BLaER1 treated with 17β-estradiol and CSF1 and Interleukin-3, amounts not matched to agents 10 nM and 100 nM (cell line): ENCODE measurements at regions not wholly inside any gene's neighbourhood (a gene's known extent, or its start where the extent isn't known, plus 50 kb on each side); places are given as distances from the start of the nearest gene placed in this dataset.
A peak's percentile ranks its signal among the peaks of the same experiment; 100 is the strongest.
"Not testable (repeated sequence)": the region's sequence is repeated elsewhere in the genome, so short reads cannot be mapped to it uniquely, and the experiment has no call there.

ENCODE experiments used
- H3K27ac ChIP-seq, 11 experiments: shearing (Covaris generic); formaldehyde crosslinking; 2 replicates each; pipeline ENCODE4 v1.8.1; 2022
- H3K27me3 ChIP-seq, 11 experiments: shearing (Covaris generic); formaldehyde crosslinking; 2 replicates each; pipeline ENCODE4 v1.8.1; 2022
- H3K36me3 ChIP-seq, 11 experiments: shearing (Covaris generic); formaldehyde crosslinking; 2 replicates each; pipeline ENCODE4 v1.8.1; 2022
- H3K4me1 ChIP-seq, 10 experiments: shearing (Covaris generic); formaldehyde crosslinking; 2 replicates each; pipeline ENCODE4 v1.8.1; 2022
- H3K4me2 ChIP-seq, 11 experiments: shearing (Covaris generic); formaldehyde crosslinking; 2 replicates each; pipeline ENCODE4 v1.8.1; 2022
- H3K4me3 ChIP-seq, 10 experiments: shearing (Covaris generic); formaldehyde crosslinking; 2 replicates each; pipeline ENCODE4 v1.8.1; 2022
- H3K9ac ChIP-seq, 11 experiments: shearing (Covaris generic); formaldehyde crosslinking; 2 replicates each; pipeline ENCODE4 v1.8.1; 2022
- H3K9me3 ChIP-seq, 11 experiments: shearing (Covaris generic); formaldehyde crosslinking; replicated peaks in 1 of 11; 2 replicates each; pipeline ENCODE4 v1.8.1; 2022
- H4K20me1 ChIP-seq, 11 experiments: shearing (Covaris generic); formaldehyde crosslinking; 2 replicates each; pipeline ENCODE4 v1.8.1; 2022
- Cebpa-rat ChIP-seq, 11 experiments: shearing (Covaris generic); IDR thresholded peaks; 2 replicates each; pipeline ENCODE4 v1.8.1; 2022

DNA sequence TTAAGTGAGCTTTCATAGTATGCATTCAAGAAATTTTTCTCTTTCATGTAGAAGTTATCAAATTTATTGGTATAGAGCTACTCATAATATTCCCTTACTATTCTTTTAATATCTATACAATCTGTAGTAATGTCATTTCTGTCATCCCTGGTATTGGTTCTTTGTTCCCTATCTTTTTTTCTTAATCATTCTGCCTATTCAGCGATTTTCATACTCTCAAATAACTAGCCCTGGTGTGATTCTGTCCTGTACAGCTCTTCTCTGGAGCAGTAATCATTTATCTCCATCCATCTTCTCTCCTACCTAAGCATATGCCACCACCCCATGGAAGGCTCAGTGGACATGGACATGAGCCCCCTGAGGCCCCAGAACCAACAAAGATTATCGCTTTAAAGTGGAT lies 213.2 kb upstream of the NEBL start:
- no peaks in the 10 kb centered on the region for H3K27me3 ChIP-seq
- TF ChIP-seq Cebpa-rat (IDR thresholded peaks at IDR 0.05), result no peak

GRCh38 chr10:21106931-21107330 lies 209.8 kb upstream of the NEBL start:
- not testable (repeated sequence) for H3K9ac ChIP-seq, H3K9me3 ChIP-seq, H4K20me1 ChIP-seq, H3K27ac ChIP-seq, H3K4me3 ChIP-seq, H3K36me3 ChIP-seq, H3K27me3 ChIP-seq, H3K4me2 ChIP-seq, H3K4me1 ChIP-seq

More for the DNA sequence above, 213.2 kb upstream of the NEBL start:
- H3K9ac ChIP-seq, result no peak overlapping the region
- H4K20me1 ChIP-seq, result no peaks in the 10 kb centered on the region
- H3K4me1 ChIP-seq, result peaks cover 0 to 9% (median 0%) of the 10 kb centered on the region in 10 experiments; a peak in 4 of 20 replicates
- no peak overlapping the region for H3K4me2 ChIP-seq
- no peak overlapping the region for H3K4me3 ChIP-seq
- no peak overlapping the region for H3K27ac ChIP-seq
- H3K9me3 ChIP-seq, result peaks cover 0 to 4% (median 0%) of the 10 kb centered on the region in 11 experiments; a peak in 1 of 22 replicates
- no peaks in the 10 kb centered on the region for H3K36me3 ChIP-seq

DNA sequence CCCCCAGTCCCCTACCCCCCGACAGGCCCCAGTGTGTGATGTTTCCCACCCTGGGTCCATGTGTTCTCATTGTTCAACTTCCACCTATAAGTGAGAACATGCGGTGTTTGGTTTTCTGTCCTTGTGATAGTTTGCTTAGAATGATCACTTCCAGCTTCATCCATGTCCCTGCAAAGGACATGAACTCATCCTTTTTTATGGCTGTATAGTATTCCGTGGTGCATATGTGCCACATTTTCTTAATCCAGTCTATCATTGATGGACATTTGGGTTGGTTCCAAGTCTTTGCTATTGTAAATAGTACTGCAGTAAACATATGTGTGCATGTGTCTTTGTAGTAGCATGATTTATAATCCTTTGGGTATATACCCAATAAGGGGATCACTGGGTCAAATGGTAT lies 208.2 kb upstream of the NEBL start:
- not testable (repeated sequence) for H3K4me3 ChIP-seq, H3K9ac ChIP-seq, H3K4me2 ChIP-seq, H3K27ac ChIP-seq, H3K27me3 ChIP-seq, H4K20me1 ChIP-seq, H3K36me3 ChIP-seq, H3K9me3 ChIP-seq
- peaks cover 0 to 13% (median 0%) of the 10 kb centered on the region in 10 experiments; a peak in 5 of 20 replicates for H3K4me1 ChIP-seq

- Histone ChIP-seq H3K4me1 (peaks cover 5 to 20% (median 15%) of the 10 kb centered on the region in 10 experiments; a peak in 15 of 20 replicates), H3K4me2 (peak overlapping the region in 3 of 11 experiments; percentile 12 to 36 (median 20); a peak in 5 of 22 replicates), H3K27ac (no peak overlapping the region), H3K9me3 (peaks cover 0 to 5% (median 0%) of the 10 kb centered on the region in 11 experiments; a peak in 1 of 22 replicates), H3K36me3 (no peaks in the 10 kb centered on the region), H3K4me3 (no peak overlapping the region), H4K20me1 (no peaks in the 10 kb centered on the region), H3K9ac (no peak overlapping the region), H3K27me3 (no peaks in the 10 kb centered on the region)
- TF ChIP-seq Cebpa-rat (IDR thresholded peaks at IDR 0.05), result no peak
Observed at GRCh38 chr10:21100871-21101514, 203.9 kb upstream of the NEBL start.

DNA sequence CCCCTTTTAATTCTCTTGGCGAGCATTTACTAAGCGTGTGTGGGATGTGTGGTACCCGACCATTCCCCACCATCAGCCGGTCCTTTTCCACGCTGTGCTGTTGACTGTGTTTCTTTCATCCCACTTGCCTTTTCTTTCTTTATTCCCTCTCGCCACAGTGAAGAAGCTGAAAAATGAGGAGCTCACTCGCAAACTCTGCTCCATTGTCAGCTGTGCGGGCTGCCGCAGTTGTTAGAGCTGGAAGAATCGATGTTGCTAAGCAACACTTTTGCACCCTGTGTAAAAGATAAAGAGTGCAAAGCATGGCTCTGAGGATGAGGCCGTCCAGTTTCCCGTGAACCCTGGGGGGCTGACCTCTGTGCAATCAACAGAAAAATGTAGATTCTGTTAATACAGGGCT lies 203.1 kb upstream of the NEBL start:
- no peaks in the 10 kb centered on the region for H3K9me3 ChIP-seq
- peak overlapping the region in 6 of 11 experiments; percentile 3 to 53 (median 24); a peak in 4 of 22 replicates for H3K4me2 ChIP-seq
- no peaks in the 10 kb centered on the region for H3K36me3 ChIP-seq
- no peaks in the 10 kb centered on the region for H3K27me3 ChIP-seq
- no peak overlapping the region for H3K4me3 ChIP-seq
- H3K27ac ChIP-seq, result no peak overlapping the region
- peaks cover 5 to 20% (median 15%) of the 10 kb centered on the region in 10 experiments; a peak in 15 of 20 replicates for H3K4me1 ChIP-seq
- no peaks in the 10 kb centered on the region for H4K20me1 ChIP-seq
- H3K9ac ChIP-seq, result no peak overlapping the region
- TF ChIP-seq Cebpa-rat (IDR thresholded peaks at IDR 0.05), result no peak

DNA sequence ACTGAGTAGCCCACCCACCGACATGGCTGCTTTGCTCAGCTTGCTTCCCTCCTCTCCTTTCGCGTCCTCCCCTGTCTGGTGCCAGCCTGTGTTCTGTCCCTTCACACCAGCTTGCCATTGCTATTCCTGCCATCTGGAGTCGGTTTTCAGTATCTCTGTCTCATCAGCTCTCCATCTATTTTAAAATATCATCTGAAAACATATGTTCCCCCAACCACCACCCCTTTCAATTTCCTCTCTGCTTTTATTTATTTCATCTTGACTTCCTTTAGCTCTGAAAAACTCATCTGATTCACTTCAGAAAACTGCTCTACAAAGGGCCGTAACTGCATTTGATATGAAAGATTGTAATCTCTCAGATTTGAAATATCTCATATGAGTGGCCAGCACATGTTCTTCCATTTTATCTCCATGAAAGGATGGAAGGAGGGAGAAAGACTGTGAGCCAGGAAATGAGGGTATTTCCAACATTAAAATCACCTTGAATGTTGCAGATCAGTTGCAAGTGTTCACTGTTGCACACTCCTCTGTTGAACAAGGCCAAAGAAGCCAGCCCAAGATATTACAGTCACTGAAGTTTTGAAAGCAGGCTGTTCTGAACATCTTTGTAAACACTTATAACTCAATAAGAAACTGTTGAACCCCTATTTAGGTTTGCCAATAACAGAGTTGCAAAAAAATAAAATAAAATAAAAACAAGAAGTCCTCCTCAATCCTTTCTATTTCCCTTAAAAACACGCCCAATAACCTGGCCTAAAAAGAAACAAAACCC lies 202.4 kb upstream of the NEBL start:
- Histone ChIP-seq H3K9ac (no peak overlapping the region), H3K9me3 (no peaks in the 10 kb centered on the region), H3K36me3 (no peaks in the 10 kb centered on the region), H3K27me3 (no peaks in the 10 kb centered on the region), H3K4me3 (no peak overlapping the region), H4K20me1 (no peaks in the 10 kb centered on the region), H3K4me1 (peaks cover 5 to 20% (median 15%) of the 10 kb centered on the region in 10 experiments; a peak in 15 of 20 replicates), H3K27ac (no peak overlapping the region), H3K4me2 (peak overlapping the region in 8 of 11 experiments; percentile 11 to 53 (median 42); a peak in 12 of 22 replicates)
- TF ChIP-seq Cebpa-rat (IDR thresholded peaks at IDR 0.05), result no peak

DNA sequence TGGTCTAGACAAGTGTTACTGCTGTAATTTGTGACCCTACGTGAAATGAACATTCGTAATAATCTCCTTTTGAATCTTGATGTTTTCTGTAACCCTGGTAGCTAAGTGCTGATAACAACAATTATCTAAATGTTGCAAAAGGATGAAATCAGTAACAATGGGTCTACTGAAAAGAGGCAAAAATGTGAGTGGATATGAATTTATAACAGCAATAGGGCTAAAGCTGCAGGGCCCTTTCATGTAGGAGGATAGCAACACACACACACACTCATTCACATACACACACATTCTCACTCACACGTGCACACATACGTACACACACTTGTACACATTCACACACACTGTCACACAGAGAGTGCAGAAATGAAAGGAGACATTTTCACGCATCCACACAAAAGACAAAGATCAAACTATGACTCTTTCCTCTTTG lies 200.8 kb upstream of the NEBL start:
- Histone ChIP-seq H3K27ac (no peak overlapping the region), H3K9ac (no peak overlapping the region)

GRCh38 chr10:21095494-21096055 lies 198.5 kb upstream of the NEBL start:
- Histone ChIP-seq H3K27me3 (no peaks in the 10 kb centered on the region), H4K20me1 (no peaks in the 10 kb centered on the region), H3K4me2 (no peak overlapping the region), H3K4me3 (no peak overlapping the region), H3K36me3 (no peaks in the 10 kb centered on the region), H3K4me1 (peaks cover 3 to 20% (median 13%) of the 10 kb centered on the region in 10 experiments; a peak in 14 of 20 replicates), H3K27ac (no peak overlapping the region), H3K9ac (no peak overlapping the region), H3K9me3 (no peaks in the 10 kb centered on the region)
- no peak for TF ChIP-seq Cebpa-rat (IDR thresholded peaks at IDR 0.05)

More for the DNA sequence above, 200.8 kb upstream of the NEBL start:
- H4K20me1 ChIP-seq, result no peaks in the 10 kb centered on the region
- no peaks in the 10 kb centered on the region for H3K36me3 ChIP-seq
- no peak for TF ChIP-seq Cebpa-rat (IDR thresholded peaks at IDR 0.05)
- H3K9me3 ChIP-seq, result no peaks in the 10 kb centered on the region
- no peak overlapping the region for H3K4me2 ChIP-seq
- peaks cover 5 to 20% (median 15%) of the 10 kb centered on the region in 10 experiments; a peak in 15 of 20 replicates for H3K4me1 ChIP-seq
- no peaks in the 10 kb centered on the region for H3K27me3 ChIP-seq
- no peak overlapping the region for H3K4me3 ChIP-seq

DNA sequence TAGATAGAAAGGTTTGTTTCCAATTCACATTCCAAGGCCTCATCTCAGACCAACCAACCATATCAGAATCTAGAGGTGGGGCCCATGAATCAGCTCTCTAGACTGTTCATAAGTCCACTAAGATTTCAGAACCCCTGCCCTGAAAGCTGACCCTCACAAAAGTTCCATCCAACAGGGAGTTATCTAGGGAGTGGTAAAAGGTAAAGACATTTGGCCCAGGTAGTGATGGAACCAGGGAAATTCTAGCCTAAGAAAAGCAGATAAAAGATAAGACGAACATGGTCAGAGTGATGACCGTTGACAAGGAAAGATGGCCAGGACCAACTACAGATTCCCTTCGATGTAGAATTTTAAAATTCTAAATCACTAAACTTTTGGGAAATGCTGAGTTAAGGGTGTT lies 198.0 kb upstream of the NEBL start:
- no peaks in the 10 kb centered on the region for H3K36me3 ChIP-seq
- no peak overlapping the region for H3K27ac ChIP-seq
- no peaks in the 10 kb centered on the region for H4K20me1 ChIP-seq
- no peak overlapping the region for H3K4me3 ChIP-seq
- H3K4me2 ChIP-seq, result no peak overlapping the region
- peaks cover under 1 to 19% (median 13%) of the 10 kb centered on the region in 10 experiments; a peak in 13 of 20 replicates for H3K4me1 ChIP-seq
- no peak for TF ChIP-seq Cebpa-rat (IDR thresholded peaks at IDR 0.05)
- H3K27me3 ChIP-seq, result no peaks in the 10 kb centered on the region
- no peaks in the 10 kb centered on the region for H3K9me3 ChIP-seq
- no peak overlapping the region for H3K9ac ChIP-seq
